ENCODE measurements at regions not wholly inside any gene's neighbourhood (a gene's known extent, or its start where the extent isn't known, plus 50 kb on each side); places are given as distances from the start of the nearest gene placed in this dataset.

GRCh38 chr7:81235997-81236396, 317.1 kb upstream of the SEMA3C start:
- Histone ChIP-seq H3K4me3 (ENCODE audit: extremely low read depth in 1 of 4, insufficient read depth in 2 of 4, low read depth in 3 of 4, low read length in 4 of 4) (no peak overlapping the region), H3K36me3 (ENCODE audit: control insufficient read depth in 2 of 4, insufficient read depth in 4 of 4, low read length in 3 of 4) (no peaks in the 10 kb centered on the region), H3K27me3 (replicated peaks in 1 of 4; ENCODE audit: control insufficient read depth in 3 of 4, extremely low read depth in 1 of 4, insufficient read depth in 3 of 4, low read length in 3 of 4) (no peaks in the 10 kb centered on the region), H3K4me2 (ENCODE audit: insufficient read depth in 1 of 2, low read depth in 2 of 2, low read length in 2 of 2) (no peak overlapping the region), H2AFZ (ENCODE audit: low read length) (no peak overlapping the region), H3K4ac (replicated peaks; ENCODE audit: insufficient read length, low read depth, low read length) (no peak overlapping the region), H2AK5ac (ENCODE audit: low read depth, low read length) (no peak overlapping the region), H2BK12ac (ENCODE audit: low read depth, low read length) (no peak overlapping the region), H4K8ac (ENCODE audit: extremely low read depth, insufficient read depth, low read length) (no peak overlapping the region), H3K27ac (ENCODE audit: low read depth, low read length) (no peak overlapping the region), H3K79me1 (ENCODE audit: low read depth, low read length) (no peaks in the 10 kb centered on the region), H4K5ac (ENCODE audit: insufficient read length, low read depth, low read length) (no peak overlapping the region), H3K4me1 (replicated peaks in 1 of 4; ENCODE audit: control insufficient read depth in 3 of 4, insufficient read depth in 4 of 4, low read length in 3 of 4) (peaks cover 0 to 5% (median under 1%) of the 10 kb centered on the region in 4 experiments; a peak in 1 of 7 replicates), H4K91ac (replicated peaks; ENCODE audit: insufficient read length, low read length) (no peak overlapping the region), H2BK20ac (ENCODE audit: low read length) (no peak overlapping the region), H3K79me2 (ENCODE audit: control insufficient read depth in 1 of 2, insufficient read depth in 2 of 2, low read length in 2 of 2) (no peaks in the 10 kb centered on the region), H2BK15ac (ENCODE audit: low read length) (no peak overlapping the region), H2BK120ac (replicated peaks; ENCODE audit: low read depth, low read length) (peak overlapping the region; percentile 78), H3K14ac (ENCODE audit: insufficient read length) (no peak overlapping the region), H3K56ac (replicated peaks; ENCODE audit: insufficient read length, low read depth, low read length) (peak overlapping the region; percentile 12), H3K18ac (ENCODE audit: extremely low read depth, low read length) (no peak overlapping the region), H4K20me1 (replicated peaks in 1 of 2; ENCODE audit: control insufficient read depth in 1 of 2, insufficient read depth in 2 of 2, low read length in 2 of 2) (no peaks in the 10 kb centered on the region), H3K9ac (replicated peaks in 1 of 4; ENCODE audit: extremely low read depth in 1 of 4, low read depth in 3 of 4, low read length in 3 of 4) (no peak overlapping the region), H3K9me3 (ENCODE audit: insufficient read depth in 2 of 2, low read depth in 1 of 2, low read length in 1 of 2) (no peaks in the 10 kb centered on the region; a peak in 1 of 4 replicates), H3K23me2 (ENCODE audit: low read depth, low read length) (no peaks in the 10 kb centered on the region; the same call in 1 of the 2 replicates), H2BK5ac (ENCODE audit: low read depth, low read length) (no peak overlapping the region), H3K23ac (ENCODE audit: insufficient read length) (no peak overlapping the region)
- POLR2A ChIA-PET (ENCODE audit: partially characterized antibody) = no interaction called here
- FAIRE-seq = no peak
- CTCF ChIA-PET (ENCODE audit: partially characterized antibody) = interaction anchor here (0.9 kb wide), 1 partner anchor 218 kb away, joined by 3 read pairs; no protein-coding TSS in a partner anchor
- no peak for DNase-seq (ENCODE audit: low read depth in 1 of 2, low spot score in 2 of 2)
- 86% methylated on average over 5 of the region's 5 CpGs; no CpG with 5 or more reads in 1 of the 2 experiments for WGBS, 2 experiments (ENCODE audit: extremely low coverage in 1 of 2, insufficient coverage in 1 of 2, insufficient read length in 1 of 2, insufficient replicate concordance in 2 of 2, low coverage in 1 of 2, low lambda C conversion rate in 2 of 2, missing lambda C conversion rate in 1 of 2)
- TF ChIP-seq PHF8 (conservative IDR thresholded peaks at IDR 0.05; ENCODE audit: low read depth, low read length) = no peak
- TF ChIP-seq E2F6 (IDR thresholded peaks at IDR 0.05) = no peak
- TF ChIP-seq TAF7 (optimal IDR thresholded peaks at IDR 0.05; ENCODE audit: borderline replicate concordance, low read depth, low read length) = no peak
- TF ChIP-seq HDAC2 (IDR thresholded peaks at IDR 0.05; ENCODE audit: borderline replicate concordance in 1 of 2, low read depth in 2 of 2, low read length in 2 of 2) = no peak
- TF ChIP-seq NANOG (IDR thresholded peaks at IDR 0.05; ENCODE audit: insufficient read depth, low read depth, low read length, poor library complexity, severe bottlenecking) = no peak
- no peak for TF ChIP-seq EGR1 (IDR thresholded peaks at IDR 0.05; ENCODE audit: borderline replicate concordance, low read depth, low read length)
- no peak for TF ChIP-seq TEAD4 (IDR thresholded peaks at IDR 0.05; ENCODE audit: low read depth, low read length)
- no peak for TF ChIP-seq BCL11A (IDR thresholded peaks at IDR 0.05; ENCODE audit: low read depth in 2 of 2, low read length in 2 of 2)
- no peak for TF ChIP-seq JUN (IDR thresholded peaks at IDR 0.05; ENCODE audit: low read depth, low read length)
- TF ChIP-seq, protein P1, sequence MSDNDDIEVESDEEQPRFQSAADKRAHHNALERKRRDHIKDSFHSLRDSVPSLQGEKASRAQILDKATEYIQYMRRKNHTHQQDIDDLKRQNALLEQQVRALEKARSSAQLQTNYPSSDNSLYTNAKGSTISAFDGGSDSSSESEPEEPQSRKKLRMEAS (IDR thresholded peaks at IDR 0.05) = no peak
- TF ChIP-seq GTF2F1 (IDR thresholded peaks at IDR 0.05; ENCODE audit: borderline replicate concordance, low read depth, low read length) = no peak
- TF ChIP-seq POLR2AphosphoS5 (IDR thresholded peaks at IDR 0.05; ENCODE audit: low read depth, low read length) = no peak
- no peak for TF ChIP-seq CEBPB (IDR thresholded peaks at IDR 0.05; ENCODE audit: low read depth, low read length)
- no peak for TF ChIP-seq YY1 (IDR thresholded peaks at IDR 0.05; ENCODE audit: low read depth, low read length)
